ENCODE measurements at regions not wholly inside any gene's neighbourhood (a gene's known extent, or its start where the extent isn't known, plus 50 kb on each side); places are given as distances from the start of the nearest gene placed in this dataset.

GRCh38 chr4:181437895-181438294 lies 805.3 kb upstream of the TENM3 start:
- Histone ChIP-seq H3K4me3 (ENCODE audit: insufficient read depth, low read depth, low read length) (no peak overlapping the region), H3K4ac (ENCODE audit: low read depth, low read length) (no peak overlapping the region), H3K9ac (ENCODE audit: low read depth, low read length) (no peak overlapping the region), H3K4me2 (ENCODE audit: low read depth, low read length) (no peak overlapping the region), H3K27ac (ENCODE audit: insufficient read depth, low read length) (no peak overlapping the region), H3K23ac (ENCODE audit: low read depth, low read length) (no peak overlapping the region), H3K27me3 (ENCODE audit: control insufficient read depth, insufficient read depth, low read length) (no peaks in the 10 kb centered on the region), H3K18ac (ENCODE audit: low read depth, low read length) (no peak overlapping the region), H2BK5ac (ENCODE audit: low read depth, low read length, poor library complexity, severe bottlenecking) (no peak overlapping the region), H3K56ac (ENCODE audit: extremely low read depth, insufficient read depth, low read length) (no peak overlapping the region), H2BK120ac (ENCODE audit: low read depth, low read length) (no peak overlapping the region), H3K14ac (replicated peaks; ENCODE audit: low read depth, low read length) (no peak overlapping the region), H3K4me1 (ENCODE audit: control insufficient read depth, insufficient read depth, low read length) (no peaks in the 10 kb centered on the region), H4K91ac (ENCODE audit: insufficient read depth, low read depth, low read length) (no peak overlapping the region), H4K5ac (ENCODE audit: low read depth, low read length) (no peak overlapping the region), H2AK5ac (ENCODE audit: low read depth, low read length) (no peak overlapping the region), H2BK15ac (ENCODE audit: low read depth, low read length) (no peak overlapping the region), H4K8ac (ENCODE audit: low read depth in 2 of 2, low read length in 2 of 2) (no peak overlapping the region), H4K20me1 (ENCODE audit: insufficient read depth, low read length) (no peaks in the 10 kb centered on the region), H3K36me3 (ENCODE audit: control insufficient read depth, insufficient read depth, low read length) (no peaks in the 10 kb centered on the region), H3K9me3 (ENCODE audit: control insufficient read depth, insufficient read depth, low read length) (no peaks in the 10 kb centered on the region), H2AFZ (replicated peaks; ENCODE audit: low read length, poor library complexity) (no peak overlapping the region), H2BK20ac (ENCODE audit: low read depth, low read length) (no peak overlapping the region), H3K79me1 (ENCODE audit: low read depth in 1 of 2, low read length in 2 of 2) (no peaks in the 10 kb centered on the region), H2AK9ac (replicated peaks; ENCODE audit: low read depth, low read length, poor library complexity) (no peak overlapping the region), H3K9me1 (ENCODE audit: insufficient read depth, low read length) (no peaks in the 10 kb centered on the region)
- dilution Hi-C loops (cut with HindIII; ENCODE audit: low sequenced_read_pairs, unreplicated experiment): no loop called here
- POLR2A ChIA-PET (ENCODE audit: unreplicated experiment): no interaction called here
- no peak for ATAC-seq (ENCODE audit: low read depth)
- no TSS peak for BruUV-seq (replicated peaks)
- in situ Hi-C loops (cut with MboI; ENCODE audit: low sequenced_read_pairs): no loop called here
- CTCF ChIA-PET: no interaction called here
- TF ChIP-seq MAFK (IDR thresholded peaks at IDR 0.05; ENCODE audit: low read depth, low read length): no peak
- no peak for TF ChIP-seq CHD1 (IDR thresholded peaks at IDR 0.05; ENCODE audit: low read depth, low read length)
- no peak for TF ChIP-seq RAD21 (IDR thresholded peaks at IDR 0.05; ENCODE audit: low read length)
- no peak for TF ChIP-seq NFE2L2 (IDR thresholded peaks at IDR 0.05; ENCODE audit: low read depth, low read length)
- no peak for TF ChIP-seq MAZ (IDR thresholded peaks at IDR 0.05; ENCODE audit: borderline replicate concordance, low read depth, low read length)
- no peak for TF ChIP-seq CEBPB (IDR thresholded peaks at IDR 0.05; ENCODE audit: low read depth, low read length)
- DNase-seq: no peak
- intact Hi-C loops (cut with micrococcal nuclease): no loop called here
- WGBS, 2 experiments (ENCODE audit: extremely low coverage in 2 of 2, insufficient read length in 1 of 2): 100% methylated on average over 2 of the region's 7 CpGs; no CpG with 5 or more reads in 1 of the 2 experiments

Data from IMR-90 (cell line).